ENCODE measurements at regions not wholly inside any gene's neighbourhood (a gene's known extent, or its start where the extent isn't known, plus 50 kb on each side); places are given as distances from the start of the nearest gene placed in this dataset.

DNA sequence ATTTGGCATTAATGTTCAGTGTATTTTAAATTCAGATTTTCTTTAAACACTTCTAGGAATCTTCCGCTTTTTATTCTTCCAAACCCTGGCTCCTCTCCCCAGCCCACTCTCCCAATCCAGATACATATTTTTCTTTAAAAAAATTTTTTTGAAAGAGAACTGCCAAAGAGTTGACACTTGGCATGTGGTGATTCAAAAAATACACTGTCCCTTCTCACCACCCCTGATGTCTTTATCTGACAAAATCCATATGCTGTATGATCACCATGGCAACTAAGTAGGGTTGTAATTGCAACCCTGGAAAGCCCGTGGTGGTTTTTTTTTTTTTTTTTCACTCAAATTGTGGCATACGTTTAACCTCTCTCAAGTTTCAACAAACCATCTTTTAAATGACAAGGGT is 355.8 kb upstream of the SASH1 start:
- no peak for TF ChIP-seq EP300 (IDR thresholded peaks at IDR 0.05)
- TF ChIP-seq, protein P1, sequence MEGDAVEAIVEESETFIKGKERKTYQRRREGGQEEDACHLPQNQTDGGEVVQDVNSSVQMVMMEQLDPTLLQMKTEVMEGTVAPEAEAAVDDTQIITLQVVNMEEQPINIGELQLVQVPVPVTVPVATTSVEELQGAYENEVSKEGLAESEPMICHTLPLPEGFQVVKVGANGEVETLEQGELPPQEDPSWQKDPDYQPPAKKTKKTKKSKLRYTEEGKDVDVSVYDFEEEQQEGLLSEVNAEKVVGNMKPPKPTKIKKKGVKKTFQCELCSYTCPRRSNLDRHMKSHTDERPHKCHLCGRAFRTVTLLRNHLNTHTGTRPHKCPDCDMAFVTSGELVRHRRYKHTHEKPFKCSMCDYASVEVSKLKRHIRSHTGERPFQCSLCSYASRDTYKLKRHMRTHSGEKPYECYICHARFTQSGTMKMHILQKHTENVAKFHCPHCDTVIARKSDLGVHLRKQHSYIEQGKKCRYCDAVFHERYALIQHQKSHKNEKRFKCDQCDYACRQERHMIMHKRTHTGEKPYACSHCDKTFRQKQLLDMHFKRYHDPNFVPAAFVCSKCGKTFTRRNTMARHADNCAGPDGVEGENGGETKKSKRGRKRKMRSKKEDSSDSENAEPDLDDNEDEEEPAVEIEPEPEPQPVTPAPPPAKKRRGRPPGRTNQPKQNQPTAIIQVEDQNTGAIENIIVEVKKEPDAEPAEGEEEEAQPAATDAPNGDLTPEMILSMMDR (IDR thresholded peaks at IDR 0.05) = no peak
- TF ChIP-seq, protein P2, sequence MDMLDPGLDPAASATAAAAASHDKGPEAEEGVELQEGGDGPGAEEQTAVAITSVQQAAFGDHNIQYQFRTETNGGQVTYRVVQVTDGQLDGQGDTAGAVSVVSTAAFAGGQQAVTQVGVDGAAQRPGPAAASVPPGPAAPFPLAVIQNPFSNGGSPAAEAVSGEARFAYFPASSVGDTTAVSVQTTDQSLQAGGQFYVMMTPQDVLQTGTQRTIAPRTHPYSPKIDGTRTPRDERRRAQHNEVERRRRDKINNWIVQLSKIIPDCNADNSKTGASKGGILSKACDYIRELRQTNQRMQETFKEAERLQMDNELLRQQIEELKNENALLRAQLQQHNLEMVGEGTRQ (IDR thresholded peaks at IDR 0.05) = no peak
- TF ChIP-seq RNF2 (IDR thresholded peaks at IDR 0.05; ENCODE audit: borderline replicate concordance, low read depth) = no peak
- TF ChIP-seq RFX5 (IDR thresholded peaks at IDR 0.05) = no peak
